Erythroblast (primary cell): ENCODE measurements at regions not wholly inside any gene's neighbourhood (a gene's known extent, or its start where the extent isn't known, plus 50 kb on each side); places are given as distances from the start of the nearest gene placed in this dataset.

Experiments
- DNase-seq, 2 experiments: peaks; one replicate each; lab custom pipeline; 2025; lab: John Stamatoyannopoulos, UW
- GATA1 ChIP-seq: IDR thresholded peaks from 2 replicates; pipeline ENCODE4 v1.6.1; 2011; ENCODE audit warnings: low read depth, mild to moderate bottlenecking, control low read depth, low read length, moderate library complexity
- POLR2A ChIP-seq: IDR thresholded peaks from 2 replicates; pipeline ENCODE4 v1.6.1; 2011; ENCODE audit warnings: mild to moderate bottlenecking, low read length

DNA sequence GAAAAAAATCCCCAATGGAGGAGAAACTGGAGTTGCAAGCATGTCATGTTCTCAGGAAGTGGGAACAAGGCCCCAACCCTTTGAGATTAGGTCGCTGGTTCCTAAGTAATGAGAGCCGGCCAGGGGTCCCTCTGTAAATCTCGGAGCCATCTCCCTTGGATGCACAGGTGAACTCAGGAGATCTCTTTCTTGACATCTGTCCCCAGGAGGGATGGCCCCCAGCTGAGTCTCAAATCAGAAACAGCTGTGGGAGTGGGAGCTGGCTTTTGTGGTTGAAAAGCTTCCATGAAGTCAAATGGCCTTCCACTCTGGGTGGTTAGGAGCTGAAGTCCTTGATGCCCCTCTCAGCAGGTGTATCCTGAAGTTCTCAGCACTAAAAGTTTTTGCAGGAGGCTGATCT is 257.1 kb downstream of the BMP7 start:
- DNase-seq = no peak
- TF ChIP-seq POLR2A = no peak
- no peak for TF ChIP-seq GATA1

DNA sequence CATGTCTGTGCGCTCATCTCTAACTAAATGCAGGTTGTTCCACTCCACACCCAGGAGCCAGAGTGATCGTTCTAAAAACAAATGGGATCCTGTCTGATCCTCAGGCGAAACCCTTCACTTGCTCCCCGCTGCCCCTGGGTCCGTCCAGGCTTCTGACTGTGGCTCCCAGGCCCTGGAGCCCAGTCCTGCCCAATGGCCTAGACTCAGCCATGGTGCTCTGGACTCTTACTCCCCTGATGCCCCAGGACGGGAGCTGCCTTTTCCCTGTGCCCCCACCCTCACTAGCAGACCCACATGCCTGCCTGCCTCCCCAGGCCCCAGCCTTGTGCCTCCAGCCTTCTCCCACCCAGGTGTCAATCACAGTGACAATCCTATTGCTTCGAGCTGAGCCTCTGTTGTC is 256.7 kb downstream of the BMP7 start:
- no peak for DNase-seq
- no peak for TF ChIP-seq POLR2A

DNA sequence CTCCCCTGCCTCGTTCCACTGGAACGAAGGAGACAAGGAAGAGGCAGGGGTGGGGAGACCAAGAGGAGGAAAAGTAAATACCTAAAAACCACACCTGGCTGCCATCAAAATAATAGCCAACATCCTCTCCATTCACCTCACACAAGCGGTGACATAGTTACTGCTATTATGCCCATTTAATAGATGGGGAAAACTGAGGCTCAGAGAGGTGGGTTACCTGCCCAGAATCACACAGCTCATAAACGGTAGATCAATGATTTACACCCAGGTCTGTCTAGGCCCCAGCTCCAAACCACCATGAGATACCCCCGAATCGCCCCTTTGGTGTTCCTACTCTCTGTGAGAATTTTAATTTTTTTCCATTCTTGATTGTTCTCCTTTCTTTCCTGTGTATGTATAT is 253.8 kb downstream of the BMP7 start:
- TF ChIP-seq GATA1 (no peak), POLR2A (no peak)
- DNase-seq = no peak

DNA sequence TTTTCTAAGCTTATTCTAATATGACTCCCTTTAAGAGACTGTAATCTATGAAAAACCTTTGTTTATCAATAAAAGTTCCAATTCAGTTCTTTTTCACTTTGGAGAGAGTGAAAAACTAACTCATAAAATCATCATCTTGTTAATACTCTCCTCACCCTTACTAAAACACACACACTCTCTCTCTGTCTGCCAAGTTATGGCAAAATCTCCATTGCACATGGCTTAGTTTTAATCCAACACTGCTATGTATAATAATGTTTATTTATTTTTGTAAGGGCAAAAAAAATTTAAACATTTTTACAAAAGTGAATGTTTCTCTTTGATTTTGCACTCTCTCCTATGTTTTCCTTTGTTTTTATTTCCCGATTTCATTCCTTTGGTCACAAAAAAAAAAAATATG is 253.2 kb downstream of the BMP7 start:
- TF ChIP-seq GATA1 (no peak), POLR2A (no peak)
- no peak for DNase-seq

DNA sequence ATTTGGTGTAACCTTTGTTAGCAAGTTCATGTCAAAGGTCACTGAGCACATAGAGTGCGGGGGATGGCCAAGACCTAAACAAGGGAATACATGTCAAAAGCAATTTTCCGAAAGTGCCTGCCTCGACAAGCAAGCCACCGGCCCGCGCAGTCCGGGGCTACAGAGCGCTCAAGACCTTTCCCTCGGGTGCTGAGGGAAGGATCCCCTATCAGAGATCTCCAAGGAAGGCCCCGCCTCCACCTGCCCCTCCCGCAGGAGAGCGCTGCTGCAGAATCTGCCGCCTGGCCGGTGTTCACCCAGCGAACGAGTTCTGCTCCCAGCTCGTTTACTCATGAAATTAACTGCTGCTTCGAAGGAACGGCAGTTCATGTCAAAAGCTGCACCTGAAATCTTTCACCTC is 252.7 kb downstream of the BMP7 start:
- DNase-seq = no peak
- no peak for TF ChIP-seq POLR2A
- no peak for TF ChIP-seq GATA1

DNA sequence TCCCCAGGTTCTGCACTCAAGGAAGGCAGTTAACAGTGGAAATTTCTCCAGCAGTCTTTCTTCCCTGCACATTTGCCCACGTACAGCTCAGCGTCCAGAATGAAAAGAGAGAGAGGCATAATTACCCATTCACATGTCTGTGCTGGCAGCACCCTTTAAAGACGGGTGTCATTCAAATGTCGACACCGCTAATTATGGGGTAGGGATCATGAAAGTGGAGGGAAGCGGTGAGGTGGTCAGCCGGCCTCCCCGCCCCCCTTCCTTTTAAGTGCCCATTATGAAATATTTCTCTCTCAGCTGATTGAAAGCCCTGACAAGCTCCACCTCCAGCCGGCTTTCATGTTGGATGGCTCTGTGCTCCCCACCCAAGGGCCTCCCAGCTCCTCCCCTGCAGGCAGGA is 246.1 kb downstream of the BMP7 start:
- DNase-seq = no peak
- TF ChIP-seq POLR2A = no peak
- no peak for TF ChIP-seq GATA1

DNA sequence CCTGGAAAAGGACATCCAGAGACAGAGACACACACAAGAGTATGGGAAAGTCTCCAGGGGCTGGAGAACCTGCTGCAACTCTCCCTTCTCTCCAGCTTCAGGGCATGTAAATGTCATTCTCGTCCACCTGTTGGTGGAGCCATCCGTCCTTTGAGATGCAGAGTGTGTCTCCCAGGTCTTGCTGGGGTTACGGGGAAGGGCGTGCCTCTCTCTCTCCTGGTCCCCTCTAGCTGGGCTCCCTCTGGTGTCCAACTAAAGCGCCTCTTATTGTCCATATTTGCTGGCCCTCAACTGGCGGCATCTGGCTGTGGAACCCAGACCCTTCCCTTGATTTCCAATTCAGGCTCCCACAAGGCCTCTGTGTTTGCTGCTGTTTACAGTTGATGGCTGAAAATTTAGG is 244.1 kb downstream of the BMP7 start:
- no peak for DNase-seq
- TF ChIP-seq POLR2A (no peak), GATA1 (no peak)

DNA sequence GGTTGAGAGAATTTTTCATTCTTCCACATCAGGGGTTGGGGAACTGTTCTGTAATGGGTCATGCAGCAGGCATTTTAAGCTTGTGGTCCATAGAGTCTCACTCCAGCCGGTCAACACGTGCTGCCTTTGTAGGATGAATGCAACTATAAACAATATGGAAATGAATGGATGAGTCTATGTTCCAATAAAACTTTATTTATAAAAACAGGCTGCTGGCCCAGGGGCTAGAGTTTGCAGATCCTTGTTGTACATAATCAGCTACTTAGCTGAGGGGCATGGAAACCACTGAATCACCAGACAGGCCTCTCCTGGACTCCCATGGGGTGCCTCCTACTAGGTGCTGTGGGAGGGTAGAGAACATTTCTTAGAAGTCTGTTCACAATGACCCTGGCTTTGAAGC is 243.4 kb downstream of the BMP7 start:
- DNase-seq = no peak
- no peak for TF ChIP-seq POLR2A
- no peak for TF ChIP-seq GATA1

DNA sequence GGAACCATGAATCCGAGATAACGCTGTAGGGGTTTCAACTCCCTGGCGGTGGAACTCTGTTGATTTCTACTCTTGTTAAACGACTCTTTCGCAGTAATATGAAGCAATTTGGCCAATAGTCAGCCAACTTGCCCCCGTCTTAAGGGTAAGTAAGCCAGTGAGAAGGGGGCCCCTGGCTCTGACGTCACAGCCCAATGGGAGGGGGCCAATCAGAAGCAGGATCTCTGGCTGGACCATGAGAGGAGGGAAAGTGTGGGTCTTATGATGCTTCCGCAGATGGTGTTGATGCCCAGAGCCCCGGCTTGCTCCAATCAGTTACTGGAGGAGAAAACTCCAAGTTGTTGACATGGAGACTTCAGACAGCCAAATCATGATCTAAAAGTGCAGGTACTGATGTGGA is 242.4 kb downstream of the BMP7 start:
- DNase-seq = no peak
- no peak for TF ChIP-seq POLR2A
- TF ChIP-seq GATA1 = no peak

DNA sequence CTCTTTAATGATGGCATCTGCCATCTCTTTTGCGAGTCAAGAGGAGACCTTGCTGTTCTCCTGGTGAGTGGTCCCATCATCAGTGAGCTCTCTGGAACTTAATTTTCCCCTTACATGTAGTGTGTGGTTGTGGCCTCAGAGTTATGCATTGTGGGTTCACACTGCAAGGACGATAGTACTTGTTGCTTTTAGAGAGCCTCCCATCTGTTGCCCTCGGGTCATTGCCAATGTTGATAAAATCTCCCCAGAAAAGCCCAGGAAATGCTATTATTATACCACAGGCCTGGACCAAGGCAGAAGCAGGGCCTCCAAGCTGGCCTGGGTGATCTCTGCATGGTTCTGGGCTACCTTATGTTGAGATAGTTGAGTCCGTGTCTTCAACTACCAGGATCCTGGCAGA is 241.6 kb downstream of the BMP7 start:
- DNase-seq = no peak
- no peak for TF ChIP-seq GATA1
- no peak for TF ChIP-seq POLR2A

DNA sequence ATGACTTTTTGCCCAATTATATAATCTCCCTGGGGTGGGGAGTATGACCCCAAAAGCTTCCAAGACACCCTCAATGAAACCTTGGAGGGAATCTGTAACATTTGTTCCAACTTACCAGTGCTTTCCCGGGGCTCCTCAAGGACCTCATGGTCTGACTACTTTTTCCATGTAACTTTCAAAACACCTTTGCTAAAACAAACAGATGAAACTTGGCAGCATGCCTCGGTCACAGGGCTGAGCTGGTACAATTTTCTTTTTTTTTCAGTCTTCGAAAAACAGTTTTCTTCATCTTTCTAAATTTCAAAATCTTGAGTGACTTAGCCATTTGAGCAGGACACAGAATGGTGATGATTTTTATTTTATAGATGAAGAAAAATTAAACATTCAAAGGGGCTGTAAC is 241.2 kb downstream of the BMP7 start:
- DNase-seq = no peak
- TF ChIP-seq POLR2A = no peak

DNA sequence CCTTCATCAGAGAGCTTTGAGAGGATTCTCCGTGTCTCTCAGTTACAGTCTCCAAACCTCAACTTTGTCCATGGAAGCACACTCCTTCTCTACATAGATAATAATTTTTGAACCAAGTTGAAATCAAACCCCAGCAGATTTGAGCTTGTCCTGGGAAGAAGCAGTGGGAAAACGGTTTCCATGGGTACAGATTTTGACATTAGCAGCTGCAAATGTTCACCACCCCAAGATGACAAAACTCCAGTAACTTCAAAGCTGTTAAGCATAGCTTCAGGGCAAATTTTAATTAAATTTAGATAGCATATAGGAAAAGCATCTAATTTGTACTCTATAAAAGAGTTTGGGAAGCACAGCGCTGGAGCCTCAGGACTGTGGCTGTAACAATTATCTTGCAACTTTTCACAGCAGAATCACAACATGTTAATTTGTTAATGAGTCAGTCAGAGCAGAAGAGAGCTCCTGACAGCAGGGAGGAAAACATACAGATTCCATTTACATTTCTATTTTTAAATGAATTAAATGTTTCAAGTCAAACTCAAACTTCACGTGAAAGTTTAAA is 240.7 kb downstream of the BMP7 start:
- TF ChIP-seq POLR2A = no peak
- no peak for TF ChIP-seq GATA1
- no peak for DNase-seq

DNA sequence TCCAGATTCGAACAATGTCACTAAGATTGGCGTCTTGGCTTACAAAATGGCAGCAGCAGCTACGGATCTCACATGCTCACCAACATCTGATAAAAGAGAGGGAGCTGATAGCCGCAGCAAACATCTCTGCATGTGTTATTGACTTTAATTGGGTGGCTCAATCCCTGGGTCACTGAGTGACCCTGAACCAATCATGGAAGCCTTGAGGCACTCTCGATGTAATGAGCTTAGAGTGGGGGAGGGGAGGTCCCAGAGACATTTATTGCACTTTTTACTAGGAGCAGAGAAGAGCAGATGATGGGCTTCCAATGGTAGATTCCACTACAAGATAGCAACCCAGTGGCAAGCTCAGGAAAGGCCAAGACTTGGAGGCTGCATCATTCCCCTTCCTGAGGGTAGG is 238.7 kb downstream of the BMP7 start:
- TF ChIP-seq POLR2A (no peak), GATA1 (no peak)
- DNase-seq = no peak

DNA sequence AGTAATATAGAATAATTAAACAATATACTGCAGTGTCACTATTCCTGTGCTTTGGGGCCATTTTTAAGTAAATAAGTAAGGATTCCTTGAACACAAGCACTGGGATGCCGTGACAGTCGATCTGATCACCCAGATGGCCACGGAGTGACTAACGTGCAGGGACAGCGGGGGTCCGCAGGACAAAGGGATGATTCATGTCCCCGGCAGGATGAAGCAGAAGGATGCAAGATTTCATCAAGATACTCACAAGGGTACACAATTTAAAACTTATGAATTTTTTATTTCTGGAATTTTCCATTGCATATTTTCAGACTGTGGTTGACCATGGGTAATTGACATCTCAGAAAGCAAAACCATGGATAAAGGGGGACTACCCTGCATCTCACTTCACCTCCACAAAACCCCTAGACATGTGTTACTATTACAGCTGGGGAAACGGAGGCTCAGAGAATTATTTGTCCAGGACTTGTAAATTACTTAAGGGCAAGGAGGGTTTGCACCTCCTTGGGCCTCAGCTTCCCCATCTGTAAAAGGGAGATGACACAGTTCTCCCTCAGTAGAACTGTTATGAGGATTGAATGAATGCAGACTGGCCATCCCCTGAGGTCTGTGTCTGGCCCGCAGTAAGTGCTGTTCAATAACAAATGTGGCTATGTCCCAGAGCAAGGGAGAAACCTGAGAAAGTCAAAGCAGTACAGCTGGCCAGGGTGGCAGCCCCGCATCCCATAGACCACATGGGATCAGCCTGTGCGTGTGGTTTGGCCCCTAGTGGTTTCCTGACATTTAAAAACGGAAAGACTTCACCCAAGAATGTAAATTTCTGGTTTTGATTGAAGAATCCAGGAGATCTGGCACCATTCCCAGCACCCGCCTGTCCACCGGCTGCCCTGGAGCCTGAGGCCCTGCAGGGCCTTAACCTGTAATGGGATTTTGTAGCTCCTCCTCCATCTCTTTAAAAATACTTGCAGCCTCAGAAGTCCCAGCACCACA is 235.5 kb downstream of the BMP7 start:
- DNase-seq = no peak
- no peak for TF ChIP-seq GATA1
- TF ChIP-seq POLR2A = no peak
